GM12878 (cell line): ENCODE measurements at regions not wholly inside any gene's neighbourhood (a gene's known extent, or its start where the extent isn't known, plus 50 kb on each side); places are given as distances from the start of the nearest gene placed in this dataset.

Experiments
- ATAC-seq: fragments of 200-7000 bp; cut with Tn5 transposase; 3 replicates; pipeline ENCODE4 v1.9.1; 2020; ENCODE audit warnings: mild to moderate bottlenecking, moderate library complexity
- BruUV-seq: library from RNA; stranded (reverse); fragments of 400-500 nt; replicated peaks from 2 replicates; lab custom pipeline; 2021; lab: Mats Ljungman, UMichigan
- CTCF ChIA-PET: fragments of 300-600 bp; sonication (Branson Sonifier 250); formaldehyde crosslinking; extraction: SDS; loops from one replicate; lab custom pipeline; 2021; ENCODE audit warnings: inconsistent platforms; lab: Yijun Ruan, JAX
- POLR2A ChIA-PET: fragments of 350-600 bp; formaldehyde crosslinking; extraction: SDS; loops from one replicate; lab custom pipeline; 2021; ENCODE audit warnings: inconsistent platforms; lab: Charles Lee
- RAD21 ChIA-PET: fragments of 300-600 bp; sonication (Branson Sonifier 250); formaldehyde crosslinking; loops from one replicate; lab custom pipeline; 2023; ENCODE audit warnings: antibody characterized with exemption; ENCODE audit not compliant: unreplicated experiment; lab: Charles Lee
- SMC1A ChIA-PET: fragments of 300-600 bp; sonication (Branson Sonifier 250); formaldehyde crosslinking; loops from one replicate; lab custom pipeline; 2023; ENCODE audit not compliant: unreplicated experiment, uncharacterized antibody; lab: Charles Lee
- DNase-seq: peaks from one replicate; pipeline ENCODE4 v3.0.0-alpha.2; 2011; ENCODE audit warnings: low read depth, low spot score
- FAIRE-seq: peaks from 3 replicates; lab custom pipeline; 2011; peaks lifted over from hg19 to GRCh38; lab: Jason Lieb, UNC
- H2AFZ ChIP-seq: 2 replicates; pipeline ENCODE4 v1.6.0; 2011; ENCODE audit warnings: low read depth, low read length, control low read depth; ENCODE audit not compliant: control insufficient read depth
- H3K27ac ChIP-seq: 2 replicates; pipeline ENCODE4 v1.5.1; 2011; ENCODE audit warnings: control low read depth; ENCODE audit not compliant: control insufficient read depth, insufficient read depth
- H3K27me3 ChIP-seq, 2 experiments: replicated peaks in 1 of 2; 2 replicates each; pipeline versions ENCODE4 v1.6.0 to v1.6.1; 2011; ENCODE audit warnings: low read length in 1 of 2; ENCODE audit not compliant: control insufficient read depth in 2 of 2, insufficient read depth in 2 of 2
- H3K36me3 ChIP-seq, 2 experiments: 2 replicates each; pipeline ENCODE4 v1.5.1; 2011; ENCODE audit warnings: low read length in 1 of 2; ENCODE audit not compliant: control insufficient read depth in 2 of 2, insufficient read depth in 2 of 2
- H3K4me1 ChIP-seq: 2 replicates; pipeline ENCODE4 v1.6.1; 2011; ENCODE audit warnings: mild to moderate bottlenecking, low read length, moderate library complexity, mixed read lengths; ENCODE audit not compliant: control insufficient read depth, insufficient read depth
- H3K4me2 ChIP-seq: 2 replicates; pipeline ENCODE4 v1.6.0; 2011; ENCODE audit warnings: control low read depth; ENCODE audit not compliant: control insufficient read depth, insufficient read depth
- H3K4me3 ChIP-seq: fragments of 200-600 bp; sonication (generic); 2 replicates; pipeline ENCODE4 v1.5.1; 2016
- H3K79me2 ChIP-seq: 2 replicates; pipeline ENCODE4 v1.6.0; 2011; ENCODE audit warnings: low read length; ENCODE audit not compliant: control insufficient read depth, insufficient read depth
- H3K9ac ChIP-seq: 2 replicates; pipeline ENCODE4 v1.8.0; 2011; ENCODE audit warnings: low read length, control low read depth, mixed read lengths; ENCODE audit not compliant: control insufficient read depth, insufficient read depth
- H3K9me3 ChIP-seq: replicated peaks from 3 replicates; pipeline ENCODE4 v1.5.1; 2011; ENCODE audit warnings: mild to moderate bottlenecking, low read length; ENCODE audit not compliant: control insufficient read depth, insufficient read depth
- H4K20me1 ChIP-seq: 2 replicates; pipeline ENCODE4 v1.6.0; 2011; ENCODE audit not compliant: control insufficient read depth, insufficient read depth
- ASH2L ChIP-seq: fragments of 300-600, 200-600 bp; sonication (generic); IDR thresholded peaks from 2 replicates; pipeline ENCODE4 v1.6.1; 2017; ENCODE audit warnings: low read depth, mild to moderate bottlenecking, borderline replicate concordance
- CBX3 ChIP-seq: fragments of 200-600 bp; sonication (generic); IDR thresholded peaks from 2 replicates; pipeline ENCODE4 v1.6.1; 2016; ENCODE audit warnings: low read depth, borderline replicate concordance
- CREM ChIP-seq: IDR thresholded peaks from 2 replicates; pipeline ENCODE4 v1.6.1; 2014; ENCODE audit warnings: antibody characterized with exemption, low read depth
- EGR1 ChIP-seq, 2 experiments: IDR thresholded peaks; 1 replicate in 1 of 2; 2 replicates in 1 of 2; pipeline ENCODE4 v1.6.1; 2011 to 2012; ENCODE audit warnings: low read depth in 2 of 2, low read length in 2 of 2, borderline replicate concordance in 1 of 2, mild to moderate bottlenecking in 1 of 2, moderate library complexity in 1 of 2
- LARP7 ChIP-seq: fragments of 450-650 bp; IDR thresholded peaks from 2 replicates; pipeline ENCODE4 v1.6.1; 2017; ENCODE audit warnings: mild to moderate bottlenecking
- MTA3 ChIP-seq: IDR thresholded peaks from 2 replicates; pipeline ENCODE4 v1.6.1; 2012; ENCODE audit warnings: low read length, inconsistent platforms, borderline replicate concordance
- NFYB ChIP-seq: IDR thresholded peaks from 2 replicates; pipeline ENCODE4 v1.6.1; 2011; ENCODE audit warnings: low read depth, mild to moderate bottlenecking, low read length, improper control_type of control experiment, moderate library complexity; ENCODE audit not compliant: insufficient read depth
- POLR2AphosphoS2 ChIP-seq: IDR thresholded peaks from 2 replicates; pipeline ENCODE4 v1.6.1; 2011; ENCODE audit warnings: low read depth, mild to moderate bottlenecking, low read length, improper control_type of control experiment, moderate library complexity
- SMAD5 ChIP-seq: IDR thresholded peaks from 2 replicates; pipeline ENCODE4 v1.6.1; 2016; ENCODE audit warnings: antibody characterized with exemption, low read depth
- SMARCA5 ChIP-seq: fragments of 450-650 bp; IDR thresholded peaks from 2 replicates; pipeline ENCODE4 v1.6.1; 2017; ENCODE audit warnings: mild to moderate bottlenecking
- SMC3 ChIP-seq: IDR thresholded peaks from 2 replicates; pipeline ENCODE4 v1.6.1; 2011; ENCODE audit warnings: low read length, improper control_type of control experiment, borderline replicate concordance
- STAT3 ChIP-seq: IDR thresholded peaks from 2 replicates; pipeline ENCODE4 v1.6.1; 2011; ENCODE audit warnings: low read depth, low read length, improper control_type of control experiment
- WRNIP1 ChIP-seq: IDR thresholded peaks from 2 replicates; pipeline ENCODE4 v1.6.1; 2011; ENCODE audit warnings: low read depth, low read length, improper control_type of control experiment, borderline replicate concordance
- ZNF384 ChIP-seq: IDR thresholded peaks from 2 replicates; pipeline ENCODE4 v1.6.1; 2012; ENCODE audit warnings: low read depth, mild to moderate bottlenecking, low read length, improper control_type of control experiment, borderline replicate concordance
- ZZZ3 ChIP-seq: IDR thresholded peaks from 2 replicates; pipeline ENCODE4 v1.6.1; 2011; ENCODE audit warnings: low read depth; ENCODE audit not compliant: control insufficient read depth, insufficient read length
- WGBS: methylation state at CpG from one replicate; pipeline ENCODE4 v1.1.6; 2016; ENCODE audit warnings: low lambda C conversion rate; ENCODE audit not compliant: insufficient replicate concordance, insufficient coverage; ENCODE audit errors: missing lambda C conversion rate; 5-methylcytosine and 5-hydroxymethylcytosine counted together
- in situ Hi-C: fragments of 300-500 bp; cut with MboI; formaldehyde crosslinking; loops from 9 replicates; pipeline ENCODE4 v1.14.3; 2018; ENCODE audit warnings: mixed read lengths
- intact Hi-C: fragments of 100-400 bp; cut with micrococcal nuclease; formaldehyde crosslinking; loops from one replicate; pipeline ENCODE4 v1.14.2; 2022; ENCODE audit not compliant: unreplicated experiment
- TF ChIP-seq, protein P1 (sequence below): IDR thresholded peaks from 2 replicates; pipeline ENCODE4 v1.6.1; 2012; ENCODE audit warnings: low read depth, low read length, improper control_type of control experiment
- TF ChIP-seq, protein P2 (sequence below): fragments of 450-650 bp; conservative IDR thresholded peaks from 2 replicates; pipeline ENCODE4 v1.6.1; 2017; ENCODE audit warnings: mild to moderate bottlenecking, moderate library complexity
- TF ChIP-seq, protein P3 (sequence below): fragments of 450-650 bp; IDR thresholded peaks from 2 replicates; pipeline ENCODE4 v1.6.1; 2018; ENCODE audit warnings: borderline replicate concordance, mild to moderate bottlenecking; ENCODE audit not compliant: partially characterized antibody
- TF ChIP-seq, protein P4 (sequence below): IDR thresholded peaks from 2 replicates; pipeline ENCODE4 v1.6.1; 2012; ENCODE audit warnings: mild to moderate bottlenecking, low read depth, low read length

DNA sequence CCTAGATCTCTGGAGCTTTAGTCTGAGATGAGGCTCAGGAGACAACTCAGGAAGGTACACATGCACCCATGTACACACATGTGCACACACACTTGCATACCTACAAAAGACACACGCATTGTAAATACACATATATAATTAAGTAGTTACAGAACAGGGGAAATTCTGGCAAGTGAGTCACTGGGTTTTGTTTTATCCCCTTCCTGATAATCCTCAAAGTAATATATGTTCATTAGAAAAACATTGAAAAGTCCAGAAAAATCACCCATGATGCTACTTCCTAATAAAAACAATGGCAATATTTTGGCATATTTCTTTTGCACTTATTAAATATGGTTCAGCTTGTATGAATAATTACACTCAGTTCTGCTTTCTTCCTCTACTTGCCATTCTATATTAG, 115.3 kb upstream of the ECI2 start:
- ChIA-PET CTCF (no interaction called here), SMC1A (no interaction called here), RAD21 (no interaction called here), POLR2A (no interaction called here)
- no peak for ATAC-seq
- H3K4me3 ChIP-seq: no peak overlapping the region
- 29% methylated on average over 1 of the region's 1 CpG for WGBS
- no peak overlapping the region for H2AFZ ChIP-seq
- no peak overlapping the region for H3K9ac ChIP-seq
- no TSS peak for BruUV-seq
- H3K79me2 ChIP-seq: no peaks in the 10 kb centered on the region
- intact Hi-C loops (no loop called here), in situ Hi-C loops (no loop called here)
- no peaks in the 10 kb centered on the region for H3K9me3 ChIP-seq
- H3K27me3 ChIP-seq: no peaks in the 10 kb centered on the region
- DNase-seq: no peak
- H3K4me2 ChIP-seq: no peak overlapping the region
- no peaks in the 10 kb centered on the region for H3K4me1 ChIP-seq
- H3K27ac ChIP-seq: no peak overlapping the region
- H3K36me3 ChIP-seq: no peaks in the 10 kb centered on the region
- no peak for FAIRE-seq
- H4K20me1 ChIP-seq: no peaks in the 10 kb centered on the region
- TF ChIP-seq POLR2AphosphoS2 (no peak), NFYB (no peak), MTA3 (no peak), ZNF384 (no peak), SMAD5 (no peak), CBX3 (no peak), ASH2L (no peak), LARP7 (no peak), EGR1 (IDR thresholded peaks at IDR 0.05; ENCODE audit: borderline replicate concordance in 1 of 2, low read depth in 2 of 2, low read length in 2 of 2) (no peak), SMARCA5 (no peak), STAT3 (no peak), WRNIP1 (no peak), SMC3 (no peak), CREM (no peak), ZZZ3 (no peak)
- TF ChIP-seq, protein P1, sequence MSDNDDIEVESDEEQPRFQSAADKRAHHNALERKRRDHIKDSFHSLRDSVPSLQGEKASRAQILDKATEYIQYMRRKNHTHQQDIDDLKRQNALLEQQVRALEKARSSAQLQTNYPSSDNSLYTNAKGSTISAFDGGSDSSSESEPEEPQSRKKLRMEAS: no peak
- TF ChIP-seq, protein P2, sequence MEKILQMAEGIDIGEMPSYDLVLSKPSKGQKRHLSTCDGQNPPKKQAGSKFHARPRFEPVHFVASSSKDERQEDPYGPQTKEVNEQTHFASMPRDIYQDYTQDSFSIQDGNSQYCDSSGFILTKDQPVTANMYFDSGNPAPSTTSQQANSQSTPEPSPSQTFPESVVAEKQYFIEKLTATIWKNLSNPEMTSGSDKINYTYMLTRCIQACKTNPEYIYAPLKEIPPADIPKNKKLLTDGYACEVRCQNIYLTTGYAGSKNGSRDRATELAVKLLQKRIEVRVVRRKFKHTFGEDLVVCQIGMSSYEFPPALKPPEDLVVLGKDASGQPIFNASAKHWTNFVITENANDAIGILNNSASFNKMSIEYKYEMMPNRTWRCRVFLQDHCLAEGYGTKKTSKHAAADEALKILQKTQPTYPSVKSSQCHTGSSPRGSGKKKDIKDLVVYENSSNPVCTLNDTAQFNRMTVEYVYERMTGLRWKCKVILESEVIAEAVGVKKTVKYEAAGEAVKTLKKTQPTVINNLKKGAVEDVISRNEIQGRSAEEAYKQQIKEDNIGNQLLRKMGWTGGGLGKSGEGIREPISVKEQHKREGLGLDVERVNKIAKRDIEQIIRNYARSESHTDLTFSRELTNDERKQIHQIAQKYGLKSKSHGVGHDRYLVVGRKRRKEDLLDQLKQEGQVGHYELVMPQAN: no peak
- TF ChIP-seq, protein P3, sequence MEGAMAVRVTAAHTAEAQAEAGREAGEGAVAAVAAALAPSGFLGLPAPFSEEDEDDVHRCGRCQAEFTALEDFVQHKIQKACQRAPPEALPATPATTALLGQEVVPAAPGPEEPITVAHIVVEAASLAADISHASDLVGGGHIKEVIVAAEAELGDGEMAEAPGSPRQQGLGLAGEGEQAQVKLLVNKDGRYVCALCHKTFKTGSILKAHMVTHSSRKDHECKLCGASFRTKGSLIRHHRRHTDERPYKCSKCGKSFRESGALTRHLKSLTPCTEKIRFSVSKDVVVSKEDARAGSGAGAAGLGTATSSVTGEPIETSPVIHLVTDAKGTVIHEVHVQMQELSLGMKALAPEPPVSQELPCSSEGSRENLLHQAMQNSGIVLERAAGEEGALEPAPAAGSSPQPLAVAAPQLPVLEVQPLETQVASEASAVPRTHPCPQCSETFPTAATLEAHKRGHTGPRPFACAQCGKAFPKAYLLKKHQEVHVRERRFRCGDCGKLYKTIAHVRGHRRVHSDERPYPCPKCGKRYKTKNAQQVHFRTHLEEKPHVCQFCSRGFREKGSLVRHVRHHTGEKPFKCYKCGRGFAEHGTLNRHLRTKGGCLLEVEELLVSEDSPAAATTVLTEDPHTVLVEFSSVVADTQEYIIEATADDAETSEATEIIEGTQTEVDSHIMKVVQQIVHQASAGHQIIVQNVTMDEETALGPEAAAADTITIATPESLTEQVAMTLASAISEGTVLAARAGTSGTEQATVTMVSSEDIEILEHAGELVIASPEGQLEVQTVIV: no peak
- TF ChIP-seq, protein P4, sequence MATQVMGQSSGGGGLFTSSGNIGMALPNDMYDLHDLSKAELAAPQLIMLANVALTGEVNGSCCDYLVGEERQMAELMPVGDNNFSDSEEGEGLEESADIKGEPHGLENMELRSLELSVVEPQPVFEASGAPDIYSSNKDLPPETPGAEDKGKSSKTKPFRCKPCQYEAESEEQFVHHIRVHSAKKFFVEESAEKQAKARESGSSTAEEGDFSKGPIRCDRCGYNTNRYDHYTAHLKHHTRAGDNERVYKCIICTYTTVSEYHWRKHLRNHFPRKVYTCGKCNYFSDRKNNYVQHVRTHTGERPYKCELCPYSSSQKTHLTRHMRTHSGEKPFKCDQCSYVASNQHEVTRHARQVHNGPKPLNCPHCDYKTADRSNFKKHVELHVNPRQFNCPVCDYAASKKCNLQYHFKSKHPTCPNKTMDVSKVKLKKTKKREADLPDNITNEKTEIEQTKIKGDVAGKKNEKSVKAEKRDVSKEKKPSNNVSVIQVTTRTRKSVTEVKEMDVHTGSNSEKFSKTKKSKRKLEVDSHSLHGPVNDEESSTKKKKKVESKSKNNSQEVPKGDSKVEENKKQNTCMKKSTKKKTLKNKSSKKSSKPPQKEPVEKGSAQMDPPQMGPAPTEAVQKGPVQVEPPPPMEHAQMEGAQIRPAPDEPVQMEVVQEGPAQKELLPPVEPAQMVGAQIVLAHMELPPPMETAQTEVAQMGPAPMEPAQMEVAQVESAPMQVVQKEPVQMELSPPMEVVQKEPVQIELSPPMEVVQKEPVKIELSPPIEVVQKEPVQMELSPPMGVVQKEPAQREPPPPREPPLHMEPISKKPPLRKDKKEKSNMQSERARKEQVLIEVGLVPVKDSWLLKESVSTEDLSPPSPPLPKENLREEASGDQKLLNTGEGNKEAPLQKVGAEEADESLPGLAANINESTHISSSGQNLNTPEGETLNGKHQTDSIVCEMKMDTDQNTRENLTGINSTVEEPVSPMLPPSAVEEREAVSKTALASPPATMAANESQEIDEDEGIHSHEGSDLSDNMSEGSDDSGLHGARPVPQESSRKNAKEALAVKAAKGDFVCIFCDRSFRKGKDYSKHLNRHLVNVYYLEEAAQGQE: no peak
